Endothelial cell of umbilical vein (primary cell): ENCODE measurements at regions not wholly inside any gene's neighbourhood (a gene's known extent, or its start where the extent isn't known, plus 50 kb on each side); places are given as distances from the start of the nearest gene placed in this dataset.

ENCODE experiments used
- POLR2AphosphoS5 ChIP-seq: IDR thresholded peaks from 2 replicates; pipeline ENCODE4 v1.6.1; 2012; ENCODE audit warnings: low read depth, mild to moderate bottlenecking, control low read depth, low read length, moderate library complexity; ENCODE audit not compliant: insufficient read depth
- TF ChIP-seq, protein P1 (sequence below): IDR thresholded peaks from 2 replicates; pipeline ENCODE4 v1.6.1; 2011; ENCODE audit not compliant: insufficient read depth, insufficient read length

DNA sequence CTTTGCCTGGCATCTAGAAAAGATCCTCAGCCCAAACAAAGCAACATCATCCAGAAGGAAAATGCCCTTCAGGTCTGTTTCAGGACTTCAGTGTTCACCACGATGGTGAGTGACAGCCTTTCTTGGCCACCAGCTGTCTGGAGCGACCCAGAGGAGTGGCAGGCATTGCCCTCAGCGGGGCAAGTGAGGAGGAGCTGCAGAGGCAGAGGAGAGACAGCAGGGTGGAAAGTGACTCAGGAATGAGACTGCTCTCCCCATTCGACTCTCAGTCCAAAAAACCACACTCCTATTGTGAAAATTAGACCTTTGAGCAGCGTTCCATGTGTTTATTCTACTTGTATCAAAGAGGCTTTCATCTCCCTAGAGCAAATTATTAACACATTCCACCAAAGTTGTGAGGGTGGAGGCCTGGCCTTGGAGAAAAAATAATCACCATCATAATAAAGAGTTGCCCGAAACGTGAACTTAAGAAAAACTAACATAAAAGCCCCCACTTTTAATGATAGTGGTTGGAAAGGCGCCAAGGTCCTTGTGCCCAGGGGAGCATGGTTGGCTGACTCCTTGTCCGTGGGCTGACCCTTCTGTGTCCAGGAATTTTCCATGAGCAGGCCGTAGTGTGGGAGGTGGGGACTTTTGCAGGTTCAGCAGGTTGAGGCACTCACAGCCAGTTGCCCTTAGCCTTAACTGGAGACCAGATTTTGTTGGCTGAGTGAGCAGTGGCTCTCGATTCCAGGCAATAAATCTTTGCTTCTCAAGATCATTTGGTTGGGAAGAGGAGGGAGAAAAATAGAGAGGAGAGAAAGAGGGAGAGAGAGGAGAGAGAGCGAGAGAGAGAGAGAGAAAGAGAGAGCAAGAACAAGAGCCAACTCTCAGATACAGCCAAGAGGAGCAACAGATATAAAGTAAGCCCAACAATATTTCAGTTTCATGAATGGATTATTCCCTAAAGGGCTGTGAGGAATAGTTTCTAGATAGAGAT, 125.9 kb upstream of the ANKRD55 start:
- TF ChIP-seq, protein P1, sequence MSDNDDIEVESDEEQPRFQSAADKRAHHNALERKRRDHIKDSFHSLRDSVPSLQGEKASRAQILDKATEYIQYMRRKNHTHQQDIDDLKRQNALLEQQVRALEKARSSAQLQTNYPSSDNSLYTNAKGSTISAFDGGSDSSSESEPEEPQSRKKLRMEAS = no peak
- no peak for TF ChIP-seq POLR2AphosphoS5
